ENCODE measurements at regions not wholly inside any gene's neighbourhood (a gene's known extent, or its start where the extent isn't known, plus 50 kb on each side); places are given as distances from the start of the nearest gene placed in this dataset.

DNA sequence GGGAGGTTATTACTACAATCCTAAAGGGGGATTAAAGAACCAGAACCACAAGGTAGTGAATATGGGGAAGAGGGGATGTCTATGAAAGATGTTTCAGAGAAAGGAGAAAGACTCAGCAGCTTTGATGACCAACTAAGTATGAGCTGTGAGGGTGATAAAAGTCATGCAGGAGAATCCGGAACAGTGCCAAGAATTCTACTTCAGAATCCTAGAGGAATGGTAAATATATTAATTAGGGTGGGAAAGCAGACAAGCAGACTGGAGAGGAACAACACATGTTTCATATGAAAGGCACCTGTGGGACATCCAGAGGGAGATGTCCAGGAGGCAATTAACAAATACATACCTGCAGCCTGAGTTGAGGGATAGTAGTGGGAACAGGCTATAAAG is 642.2 kb upstream of the DIPK2B start:
- TF ChIP-seq, protein P1, sequence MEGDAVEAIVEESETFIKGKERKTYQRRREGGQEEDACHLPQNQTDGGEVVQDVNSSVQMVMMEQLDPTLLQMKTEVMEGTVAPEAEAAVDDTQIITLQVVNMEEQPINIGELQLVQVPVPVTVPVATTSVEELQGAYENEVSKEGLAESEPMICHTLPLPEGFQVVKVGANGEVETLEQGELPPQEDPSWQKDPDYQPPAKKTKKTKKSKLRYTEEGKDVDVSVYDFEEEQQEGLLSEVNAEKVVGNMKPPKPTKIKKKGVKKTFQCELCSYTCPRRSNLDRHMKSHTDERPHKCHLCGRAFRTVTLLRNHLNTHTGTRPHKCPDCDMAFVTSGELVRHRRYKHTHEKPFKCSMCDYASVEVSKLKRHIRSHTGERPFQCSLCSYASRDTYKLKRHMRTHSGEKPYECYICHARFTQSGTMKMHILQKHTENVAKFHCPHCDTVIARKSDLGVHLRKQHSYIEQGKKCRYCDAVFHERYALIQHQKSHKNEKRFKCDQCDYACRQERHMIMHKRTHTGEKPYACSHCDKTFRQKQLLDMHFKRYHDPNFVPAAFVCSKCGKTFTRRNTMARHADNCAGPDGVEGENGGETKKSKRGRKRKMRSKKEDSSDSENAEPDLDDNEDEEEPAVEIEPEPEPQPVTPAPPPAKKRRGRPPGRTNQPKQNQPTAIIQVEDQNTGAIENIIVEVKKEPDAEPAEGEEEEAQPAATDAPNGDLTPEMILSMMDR (IDR thresholded peaks at IDR 0.05; ENCODE audit: control insufficient read depth, insufficient read depth, low read depth, low read length, missing control alignments), result no peak
- no peak overlapping the region for H3K4me3 ChIP-seq (ENCODE audit: control insufficient read depth, low read depth, low read length)
- no peak for DNase-seq (ENCODE audit: low read depth)

DNA sequence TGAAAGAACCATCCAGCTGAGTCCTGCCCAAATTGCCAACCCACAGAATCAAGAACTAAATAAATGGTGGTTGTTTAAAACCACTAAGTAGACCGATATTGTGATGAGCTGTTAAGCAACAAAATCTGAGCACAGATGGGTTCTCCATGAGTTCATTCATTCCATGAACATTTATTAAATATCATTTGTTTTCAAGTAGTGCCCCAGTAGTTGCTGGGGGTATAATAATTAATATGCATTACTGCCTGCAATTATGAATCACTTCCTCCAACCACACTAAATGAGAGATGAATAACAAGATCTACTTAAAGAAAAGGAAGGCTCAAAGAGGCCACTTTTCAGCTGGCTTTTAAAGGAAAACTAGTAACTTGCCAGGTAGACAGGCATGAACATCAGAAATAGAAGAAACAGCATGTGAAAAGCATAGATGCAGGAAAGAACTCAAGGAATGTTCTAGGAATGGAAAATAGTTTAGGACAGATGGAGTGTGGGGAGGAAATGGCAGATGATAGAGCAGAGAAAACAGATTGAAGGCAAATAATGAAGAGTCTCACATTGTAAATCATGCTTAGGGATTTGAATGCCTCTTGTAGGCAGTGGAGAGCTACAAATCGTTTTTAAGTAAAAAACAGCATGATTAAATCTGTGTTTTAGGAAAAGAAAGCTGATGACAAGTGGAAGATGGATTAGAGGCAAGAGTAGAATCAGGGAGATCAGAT is 641.7 kb upstream of the DIPK2B start:
- H3K4me3 ChIP-seq (ENCODE audit: control insufficient read depth, low read depth, low read length), result no peak overlapping the region
- DNase-seq (ENCODE audit: low read depth), result no peak
- TF ChIP-seq, protein P1 (IDR thresholded peaks at IDR 0.05; ENCODE audit: control insufficient read depth, insufficient read depth, low read depth, low read length, missing control alignments), result no peak

DNA sequence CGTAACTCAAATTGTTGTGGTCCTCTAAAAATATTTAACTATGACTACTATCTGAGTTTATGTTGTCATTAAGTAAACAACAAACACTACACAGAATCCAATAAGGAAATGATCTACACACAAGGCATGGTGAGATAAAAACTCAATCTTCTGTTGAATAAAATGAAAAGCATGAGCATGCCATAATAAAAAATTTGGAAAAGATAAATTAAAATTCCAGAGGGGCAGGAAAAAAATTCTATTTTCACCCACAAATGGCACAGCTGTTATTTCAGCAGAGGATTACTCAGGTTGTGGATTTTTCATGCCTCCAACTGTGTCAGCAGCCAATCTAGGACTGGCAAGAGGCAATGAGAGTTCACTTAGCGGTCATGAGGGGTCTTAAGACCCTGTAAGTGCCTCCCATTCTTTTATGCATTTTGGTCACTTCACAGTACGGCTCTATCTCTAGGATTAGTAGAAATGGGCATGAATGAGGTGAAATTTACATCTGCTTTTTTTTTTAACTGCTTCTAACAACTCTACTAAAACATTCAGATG is 639.8 kb upstream of the DIPK2B start:
- no peak overlapping the region for H3K4me3 ChIP-seq (ENCODE audit: control insufficient read depth, low read depth, low read length)
- TF ChIP-seq, protein P1 (IDR thresholded peaks at IDR 0.05; ENCODE audit: control insufficient read depth, insufficient read depth, low read depth, low read length, missing control alignments), result no peak
- DNase-seq (ENCODE audit: low read depth), result no peak

DNA sequence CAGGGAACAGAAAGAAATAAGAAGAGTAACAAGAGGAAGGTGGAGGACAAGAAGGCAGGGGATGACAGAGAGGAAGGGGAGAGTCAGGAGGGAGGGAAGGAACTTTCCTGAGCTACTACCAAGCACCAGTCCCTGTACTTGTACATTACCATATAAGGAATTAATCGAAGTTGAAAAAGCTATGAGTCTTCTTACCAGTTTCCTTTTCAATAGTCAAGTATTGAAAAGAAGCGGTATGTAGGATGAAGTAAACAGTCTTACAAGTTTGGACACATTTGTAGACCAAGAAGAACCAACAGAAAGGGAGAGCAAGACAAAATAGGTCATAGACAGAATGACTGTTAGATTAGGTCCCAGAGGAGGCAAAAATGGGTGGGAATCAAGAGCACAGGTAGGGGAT is 629.7 kb upstream of the DIPK2B start:
- TF ChIP-seq, protein P1 (IDR thresholded peaks at IDR 0.05; ENCODE audit: control insufficient read depth, insufficient read depth, low read depth, low read length, missing control alignments), result no peak
- DNase-seq (ENCODE audit: low read depth), result no peak
- no peak overlapping the region for H3K4me3 ChIP-seq (ENCODE audit: control insufficient read depth, low read depth, low read length)

DNA sequence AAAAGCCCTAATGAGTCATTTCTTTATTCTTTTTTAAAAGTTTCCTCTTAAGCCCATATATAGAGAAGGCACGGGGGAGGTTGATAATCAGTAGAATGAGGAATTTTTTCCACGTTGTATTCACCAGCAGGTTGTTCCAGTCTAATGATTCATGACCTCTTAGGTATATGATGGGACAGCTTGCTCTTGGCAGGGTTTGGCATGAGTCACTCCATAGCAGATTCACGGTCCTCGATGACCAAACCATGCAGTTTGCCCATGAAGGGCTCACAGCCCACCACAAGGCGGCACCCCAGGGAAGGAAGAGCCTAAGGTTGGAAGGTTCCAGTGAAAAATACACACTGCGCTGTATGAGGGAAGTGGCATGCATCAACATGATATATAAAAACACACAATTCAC is 623.8 kb upstream of the DIPK2B start:
- peak; percentile 81 for DNase-seq (ENCODE audit: low read depth)
- TF ChIP-seq, protein P1 (IDR thresholded peaks at IDR 0.05; ENCODE audit: control insufficient read depth, insufficient read depth, low read depth, low read length, missing control alignments), result peak; percentile 86
- H3K4me3 ChIP-seq (ENCODE audit: control insufficient read depth, low read depth, low read length), result no peak overlapping the region

DNA sequence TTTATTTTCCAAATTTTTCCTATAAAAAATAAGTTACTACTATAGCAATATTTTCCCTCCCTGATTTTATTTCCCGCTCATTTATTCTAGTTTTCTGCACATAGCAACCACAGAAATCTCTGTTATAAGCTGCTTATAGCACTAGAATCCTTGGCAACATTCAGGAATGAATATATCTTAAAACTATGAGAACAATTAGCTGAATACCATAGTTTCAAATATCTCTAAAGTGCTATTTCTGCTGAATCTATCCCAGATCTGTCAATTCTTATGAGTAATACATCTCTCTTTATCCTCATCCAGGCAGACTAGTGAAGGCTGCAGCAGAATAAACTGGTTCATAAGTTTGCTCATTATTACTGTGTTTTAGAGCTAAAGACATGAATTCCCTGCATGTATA is 622.9 kb upstream of the DIPK2B start:
- H3K4me3 ChIP-seq (ENCODE audit: control insufficient read depth, low read depth, low read length), result no peak overlapping the region
- TF ChIP-seq, protein P1 (IDR thresholded peaks at IDR 0.05; ENCODE audit: control insufficient read depth, insufficient read depth, low read depth, low read length, missing control alignments), result no peak
- no peak for DNase-seq (ENCODE audit: low read depth)

Data from AG09309 (cell line).